ENCODE measurements at regions not wholly inside any gene's neighbourhood (a gene's known extent, or its start where the extent isn't known, plus 50 kb on each side); places are given as distances from the start of the nearest gene placed in this dataset.
"Not testable (repeated sequence)": the region's sequence is repeated elsewhere in the genome, so short reads cannot be mapped to it uniquely, and the experiment has no call there.

- DNase-seq (ENCODE audit: insufficient read length, low spot score): no peak
- FAIRE-seq: no peak
- TF ChIP-seq CTCF (IDR thresholded peaks at IDR 0.05; ENCODE audit: insufficient read depth, missing control alignments): no peak
Observed at GRCh38 chr13:61546413-61546812, 130.8 kb upstream of the PCDH20 start.

GRCh38 chr13:61536433-61536832 lies 120.8 kb upstream of the PCDH20 start:
- FAIRE-seq (no peak), DNase-seq (ENCODE audit: insufficient read length, low spot score) (no peak)
- no peak for TF ChIP-seq CTCF (IDR thresholded peaks at IDR 0.05; ENCODE audit: insufficient read depth, missing control alignments)

GRCh38 chr13:61531383-61532065 lies 115.9 kb upstream of the PCDH20 start:
- FAIRE-seq (no peak), DNase-seq (ENCODE audit: insufficient read length, low spot score) (no peak)
- TF ChIP-seq CTCF (IDR thresholded peaks at IDR 0.05; ENCODE audit: insufficient read depth, missing control alignments): no peak

GRCh38 chr13:61519214-61519613 lies 103.6 kb upstream of the PCDH20 start:
- not testable (repeated sequence) for DNase-seq (ENCODE audit: insufficient read length, low spot score); FAIRE-seq

- FAIRE-seq: no peak
- TF ChIP-seq CTCF (IDR thresholded peaks at IDR 0.05; ENCODE audit: insufficient read depth, missing control alignments): no peak
- no peak for DNase-seq (ENCODE audit: insufficient read length, low spot score)
Observed at GRCh38 chr13:61508936-61509335, 93.3 kb upstream of the PCDH20 start.

GRCh38 chr13:61500176-61500575 lies 84.5 kb upstream of the PCDH20 start:
- FAIRE-seq (no peak), DNase-seq (ENCODE audit: insufficient read length, low spot score) (no peak)
- no peak for TF ChIP-seq CTCF (IDR thresholded peaks at IDR 0.05; ENCODE audit: insufficient read depth, missing control alignments)

GRCh38 chr13:61495648-61496047 lies 80.0 kb upstream of the PCDH20 start:
- FAIRE-seq: no peak
- no peak for TF ChIP-seq CTCF (IDR thresholded peaks at IDR 0.05; ENCODE audit: insufficient read depth, missing control alignments)
- DNase-seq (ENCODE audit: insufficient read length, low spot score): no peak

- not testable (repeated sequence) for FAIRE-seq; DNase-seq (ENCODE audit: insufficient read length, low spot score)
Observed at GRCh38 chr13:61493556-61493955, 77.9 kb upstream of the PCDH20 start.
